ENCODE measurements at regions not wholly inside any gene's neighbourhood (a gene's known extent, or its start where the extent isn't known, plus 50 kb on each side); places are given as distances from the start of the nearest gene placed in this dataset.

GRCh38 chr14:61631045-61631687 is 64.1 kb upstream of the HIF1A start:
- TF ChIP-seq CTCF (IDR thresholded peaks at IDR 0.05) = no peak
- TF ChIP-seq POLR2A (IDR thresholded peaks at IDR 0.05) = no peak

Measured in Peyer's patch (tissue), 4 donors.